ENCODE measurements at regions not wholly inside any gene's neighbourhood (a gene's known extent, or its start where the extent isn't known, plus 50 kb on each side); places are given as distances from the start of the nearest gene placed in this dataset.

- peak; percentile 41 to 55 for ATAC-seq
- intact Hi-C loops (cut with DNase I), result no loop called here
- DNase-seq, result no peak
Measured at GRCh38 chr9:99590840-99591239, 230.8 kb upstream of the NR4A3 start.

GRCh38 chr9:99591770-99592169 is 229.9 kb upstream of the NR4A3 start:
- DNase-seq (no peak), ATAC-seq (no peak)
- intact Hi-C loops (cut with DNase I), result no loop called here

GRCh38 chr9:99592834-99593574 is 228.7 kb upstream of the NR4A3 start:
- ATAC-seq, result no peak
- intact Hi-C loops (cut with DNase I), result no loop called here
- DNase-seq, result no peak

GRCh38 chr9:99593610-99594009 is 228.1 kb upstream of the NR4A3 start:
- DNase-seq, result no peak
- intact Hi-C loops (cut with DNase I), result no loop called here
- no peak for ATAC-seq

GRCh38 chr9:99594056-99594780 is 227.5 kb upstream of the NR4A3 start:
- no peak for DNase-seq
- intact Hi-C loops (cut with DNase I), result no loop called here
- ATAC-seq, result peak in 1 of 2 donors; percentile 70

- no peak for ATAC-seq
- intact Hi-C loops (cut with DNase I), result no loop called here
- no peak for DNase-seq
Measured at GRCh38 chr9:99595796-99596195, 225.9 kb upstream of the NR4A3 start.

GRCh38 chr9:99601571-99602111 is 220.0 kb upstream of the NR4A3 start:
- intact Hi-C loops (cut with DNase I), result no loop called here

GRCh38 chr9:99602854-99603253 is 218.8 kb upstream of the NR4A3 start:
- DNase-seq, result no peak
- ATAC-seq, result no peak

More at GRCh38 chr9:99601571-99602111, 220.0 kb upstream of the NR4A3 start:
- no peak for DNase-seq
- no peak for ATAC-seq

GRCh38 chr9:99605016-99605743 is 216.5 kb upstream of the NR4A3 start:
- ATAC-seq (no peak), DNase-seq (no peak)
- intact Hi-C loops (cut with DNase I), result no loop called here

More at GRCh38 chr9:99602854-99603253, 218.8 kb upstream of the NR4A3 start:
- intact Hi-C loops (cut with DNase I), result no loop called here

GRCh38 chr9:99606296-99606695 is 215.4 kb upstream of the NR4A3 start:
- intact Hi-C loops (cut with DNase I), result no loop called here
- ATAC-seq, result no peak
- DNase-seq, result no peak

GRCh38 chr9:99606957-99607356 is 214.7 kb upstream of the NR4A3 start:
- no peak for DNase-seq
- ATAC-seq, result no peak
- intact Hi-C loops (cut with DNase I), result no loop called here

- ATAC-seq, result no peak
- intact Hi-C loops (cut with DNase I), result no loop called here
Measured at GRCh38 chr9:99607842-99608448, 213.7 kb upstream of the NR4A3 start.

GRCh38 chr9:99614341-99614740 is 207.3 kb upstream of the NR4A3 start:
- ATAC-seq (no peak), DNase-seq (no peak)
- intact Hi-C loops (cut with DNase I), result no loop called here

More at GRCh38 chr9:99607842-99608448, 213.7 kb upstream of the NR4A3 start:
- DNase-seq, result no peak

GRCh38 chr9:99621040-99621439 is 200.6 kb upstream of the NR4A3 start:
- intact Hi-C loops (cut with DNase I), result no loop called here
- peak; percentile 54 to 55 for ATAC-seq
- DNase-seq, result no peak

- DNase-seq, result no peak
- intact Hi-C loops (cut with DNase I), result no loop called here
- no peak for ATAC-seq
Measured at GRCh38 chr9:99622679-99623078, 199.0 kb upstream of the NR4A3 start.

- no peak for ATAC-seq
- intact Hi-C loops (cut with DNase I), result no loop called here
- DNase-seq, result no peak
Measured at GRCh38 chr9:99623780-99624364, 197.8 kb upstream of the NR4A3 start.

- no peak for ATAC-seq
Measured at GRCh38 chr9:99624499-99625233, 197.0 kb upstream of the NR4A3 start.

GRCh38 chr9:99626426-99626825 is 195.3 kb upstream of the NR4A3 start:
- ATAC-seq (no peak), DNase-seq (no peak)
- intact Hi-C loops (cut with DNase I), result no loop called here

More at GRCh38 chr9:99624499-99625233, 197.0 kb upstream of the NR4A3 start:
- intact Hi-C loops (cut with DNase I), result no loop called here
- no peak for DNase-seq
